Renal cortical epithelial cell (primary cell): ENCODE measurements at regions not wholly inside any gene's neighbourhood (a gene's known extent, or its start where the extent isn't known, plus 50 kb on each side); places are given as distances from the start of the nearest gene placed in this dataset.
A peak's percentile ranks its signal among the peaks of the same experiment; 100 is the strongest.
"Not testable (repeated sequence)": the region's sequence is repeated elsewhere in the genome, so short reads cannot be mapped to it uniquely, and the experiment has no call there.

ENCODE experiments used
- DNase-seq: peaks from one replicate; pipeline ENCODE4 v3.0.0-alpha.2; 2011; ENCODE audit warnings: low read depth

DNA sequence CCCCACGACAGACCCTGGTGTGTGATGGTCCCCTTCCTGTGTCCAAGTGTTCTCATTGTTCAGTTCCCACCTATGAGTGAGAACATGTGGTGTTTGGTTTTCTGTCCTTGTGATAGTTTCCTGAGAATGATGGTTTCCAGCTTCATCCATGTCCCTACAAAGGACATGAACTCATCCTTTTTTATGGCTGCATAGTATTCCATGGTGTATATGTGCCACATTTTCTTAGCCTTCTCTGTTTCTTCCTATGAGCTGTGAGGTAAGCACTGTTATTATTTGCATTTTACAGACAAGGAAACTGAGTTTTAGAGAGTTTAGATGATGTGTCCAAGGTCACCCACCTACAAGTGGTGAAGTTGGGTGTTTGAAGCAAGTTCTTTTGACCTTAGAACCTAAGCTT lies 51.1 kb upstream of the BNC1 start:
- not testable (repeated sequence) for DNase-seq

GRCh38 chr15:83339396-83339795 lies 54.9 kb upstream of the BNC1 start:
- no peak for DNase-seq

DNA sequence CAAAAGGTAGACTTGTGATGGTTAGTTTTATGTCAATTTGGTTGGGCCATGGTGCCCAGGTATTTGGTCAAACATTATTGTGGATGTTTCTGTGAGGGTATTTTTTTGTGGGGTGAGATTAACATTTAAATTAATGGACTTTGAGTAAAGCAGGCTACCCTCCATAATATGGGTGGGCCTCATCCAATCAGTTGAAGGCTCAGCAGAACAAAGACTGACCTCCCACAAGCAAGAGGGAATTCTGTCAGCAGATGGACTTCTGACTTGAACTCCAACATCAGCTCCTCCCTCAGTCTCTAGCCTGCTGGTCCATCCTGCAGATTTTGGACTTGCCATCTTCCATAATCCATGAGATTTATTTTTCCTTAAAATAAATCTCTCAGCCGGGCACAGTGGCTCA lies 55.6 kb upstream of the BNC1 start:
- DNase-seq: no peak

- DNase-seq: no peak
Observed at GRCh38 chr15:83346342-83346741, 61.9 kb upstream of the BNC1 start.

DNA sequence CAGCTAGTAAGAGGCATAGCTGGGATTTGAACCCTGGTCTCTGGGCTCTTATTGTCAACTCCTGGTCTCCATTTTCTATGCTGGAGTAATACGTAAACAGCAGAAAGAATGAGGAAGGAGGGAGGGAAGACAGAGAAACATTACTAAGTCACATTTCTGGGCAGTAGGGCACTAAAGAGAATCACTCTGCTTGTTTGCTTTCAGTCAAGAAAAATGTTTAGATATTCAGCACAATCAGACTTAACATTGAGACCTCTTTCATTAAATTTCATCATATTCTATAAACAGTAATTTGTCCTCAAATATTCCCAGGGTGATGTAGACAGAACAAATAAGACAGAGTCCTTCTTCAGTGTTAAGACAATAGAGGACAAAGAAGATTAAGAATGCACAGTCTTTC lies 67.7 kb upstream of the BNC1 start:
- DNase-seq: no peak

GRCh38 chr15:83356501-83357399 lies 72.3 kb upstream of the BNC1 start:
- no peak for DNase-seq

DNA sequence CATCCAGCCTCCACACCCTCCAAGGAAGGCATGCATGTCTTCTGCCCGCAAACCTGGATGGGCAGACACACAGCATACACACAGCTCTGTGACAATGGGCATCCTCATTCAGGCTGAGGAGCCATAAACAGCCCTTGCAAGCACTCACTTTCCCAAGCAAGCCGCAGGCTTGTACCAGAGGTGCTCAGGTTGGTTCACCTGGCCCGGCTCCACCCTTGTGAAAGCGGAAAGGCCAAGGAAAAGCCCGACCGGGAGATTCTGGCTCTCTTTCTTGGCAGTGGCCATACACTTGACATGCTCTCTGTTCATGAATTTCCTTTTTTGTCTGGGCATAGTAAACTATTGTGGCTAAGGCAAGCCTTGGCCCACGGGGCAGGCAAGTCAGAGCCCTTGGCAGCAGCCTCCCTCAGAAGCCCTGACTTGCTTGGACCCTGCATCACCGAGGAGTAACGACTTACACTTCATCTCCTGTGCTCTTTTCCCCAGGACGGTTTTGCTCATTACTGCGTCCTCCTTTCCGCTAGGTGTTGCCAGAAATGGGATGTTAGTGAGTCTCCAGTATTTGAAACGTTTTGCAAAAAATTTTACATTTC lies 74.6 kb upstream of the BNC1 start:
- DNase-seq: no peak

DNA sequence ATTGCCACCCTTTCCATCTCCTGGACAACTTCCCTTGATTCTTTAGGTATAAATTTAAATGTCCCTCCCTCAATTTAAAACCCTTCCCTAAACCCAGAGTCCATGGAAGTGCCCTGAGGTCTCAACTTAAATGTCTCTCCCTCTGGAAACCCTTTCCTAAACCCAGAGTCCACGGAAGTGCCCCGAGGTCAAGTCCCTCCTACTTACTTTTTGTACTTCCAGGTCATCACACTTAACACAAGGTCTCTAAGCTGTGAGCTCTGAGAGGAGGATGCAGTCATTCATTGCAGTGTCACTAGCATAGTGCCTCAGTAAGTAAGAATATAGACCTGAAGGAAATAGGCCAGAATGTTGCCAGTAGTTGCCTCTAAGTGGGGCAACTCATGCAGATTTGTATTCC lies 78.2 kb upstream of the BNC1 start:
- no peak for DNase-seq

- no peak for DNase-seq
Observed at GRCh38 chr15:83364501-83364900, 80.0 kb upstream of the BNC1 start.

- peak; percentile 56 for DNase-seq
Observed at GRCh38 chr15:83365370-83365938, 81.0 kb upstream of the BNC1 start.

DNA sequence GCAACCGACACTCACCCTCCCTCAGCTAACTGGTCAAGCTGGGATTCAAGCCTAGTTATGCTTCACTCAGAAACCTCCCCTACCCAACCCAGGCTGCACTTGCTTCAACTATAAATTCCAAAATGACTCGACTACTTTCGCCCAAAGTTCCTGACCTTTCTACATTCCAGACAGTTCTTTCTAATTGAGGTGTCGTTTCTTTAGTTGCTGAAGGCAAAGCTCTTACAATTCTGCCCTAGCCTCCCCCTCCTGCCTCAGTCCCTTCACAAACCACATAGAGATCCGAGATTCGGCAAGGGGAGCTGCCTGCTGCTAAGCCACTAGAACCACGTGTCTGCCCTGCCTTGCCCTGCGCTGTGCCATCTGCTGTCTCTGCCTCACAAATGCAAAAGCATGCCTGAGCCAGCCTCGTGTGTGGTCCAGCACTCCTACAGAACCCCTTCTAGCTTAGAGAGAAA lies 74.7 kb upstream of the SH3GL3 start:
- peak; percentile 79 for DNase-seq

DNA sequence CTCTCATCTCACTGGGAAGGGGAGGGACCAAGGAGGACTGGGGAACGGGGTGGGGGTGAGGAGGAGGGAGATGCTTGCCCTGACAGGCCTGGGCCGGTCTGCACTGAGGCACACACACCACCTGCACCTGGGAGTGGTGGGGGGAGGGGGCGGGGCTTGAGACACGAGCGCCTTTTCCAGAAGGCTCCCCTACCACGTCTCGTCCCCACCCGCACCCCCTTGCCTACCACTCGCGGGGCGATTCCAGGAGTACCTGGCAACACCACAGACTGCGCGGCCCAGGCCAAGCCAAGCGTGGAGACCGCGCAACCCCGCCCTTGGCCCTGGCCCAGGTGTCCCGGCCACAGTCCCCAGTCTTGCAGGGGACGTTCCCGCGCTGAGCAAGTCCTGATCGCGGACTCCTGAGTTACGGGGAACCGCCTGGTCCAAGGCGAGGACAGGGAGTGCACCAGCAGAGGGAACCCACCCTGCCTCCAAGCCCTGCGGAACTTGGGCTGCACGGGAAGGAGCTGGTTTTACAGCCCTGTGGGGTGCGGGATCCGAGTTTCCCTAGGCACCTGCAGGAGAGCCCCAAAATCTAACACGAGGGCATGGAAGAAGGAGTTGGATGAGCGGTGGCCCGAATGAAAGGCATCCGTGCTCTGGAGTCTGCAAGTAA lies 68.1 kb upstream of the SH3GL3 start:
- DNase-seq: no peak

DNA sequence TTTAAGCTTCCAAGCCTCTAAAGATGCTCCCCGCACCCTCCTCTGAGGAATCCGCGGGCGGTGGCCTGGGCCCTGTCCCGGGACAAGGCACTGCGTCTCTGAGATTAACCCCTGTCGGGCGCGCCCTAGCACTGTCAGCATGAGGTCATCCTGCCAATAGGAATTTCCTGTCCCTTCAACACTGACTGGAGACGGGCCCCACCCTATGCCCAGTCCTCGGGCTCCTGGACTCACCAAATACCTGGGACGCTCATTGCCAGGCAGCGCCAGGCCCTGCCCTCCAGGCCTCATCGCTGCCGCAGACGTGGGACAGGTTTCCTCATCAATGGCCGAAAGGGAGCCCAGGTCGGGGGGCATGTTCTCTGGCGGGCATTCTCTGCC lies 67.6 kb upstream of the SH3GL3 start:
- peak; percentile 24 for DNase-seq

DNA sequence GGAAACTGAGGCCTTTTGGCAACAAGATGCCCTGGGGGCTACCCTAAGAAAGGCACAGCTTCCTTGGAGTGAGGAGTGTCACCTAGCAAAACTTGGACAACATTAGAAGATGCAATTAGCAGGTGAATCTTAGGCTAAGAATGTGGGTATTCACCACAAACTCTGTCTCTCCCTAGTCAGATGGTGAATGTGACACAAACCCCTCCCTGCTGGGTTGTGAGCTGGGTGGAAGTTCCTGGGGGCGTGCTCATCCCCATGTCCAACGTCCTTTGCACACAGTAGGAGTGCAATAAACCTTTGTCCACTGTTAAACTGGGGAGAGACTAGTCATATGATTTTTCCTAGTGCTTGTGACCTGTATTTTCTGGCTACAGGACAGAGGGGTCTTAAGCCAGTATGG lies 67.1 kb upstream of the SH3GL3 start:
- peak; percentile 80 for DNase-seq

GRCh38 chr15:83380682-83381081 lies 66.5 kb upstream of the SH3GL3 start:
- DNase-seq: peak; percentile 69

GRCh38 chr15:83383608-83384139 lies 63.5 kb upstream of the SH3GL3 start:
- DNase-seq: not testable (repeated sequence)

GRCh38 chr15:83396101-83396500 lies 51.0 kb upstream of the SH3GL3 start:
- no peak for DNase-seq
